Effector CD4-positive, alpha-beta T cell (primary cell): ENCODE measurements at regions not wholly inside any gene's neighbourhood (a gene's known extent, or its start where the extent isn't known, plus 50 kb on each side); places are given as distances from the start of the nearest gene placed in this dataset.

Source experiments
- DNase-seq: peaks from one replicate; pipeline ENCODE4 v3.0.0-alpha.2; 2020

- no peak for DNase-seq
Observed at GRCh38 chr16:63298993-63299392, 1262.8 kb upstream of the CDH8 start.

- no peak for DNase-seq
Observed at GRCh38 chr16:63292036-63292435, 1255.8 kb upstream of the CDH8 start.

GRCh38 chr16:63289834-63290460 lies 1253.7 kb upstream of the CDH8 start:
- DNase-seq = no peak

- DNase-seq = no peak
Observed at GRCh38 chr16:63287401-63287800, 1251.2 kb upstream of the CDH8 start.

GRCh38 chr16:63283721-63284120 lies 1247.5 kb upstream of the CDH8 start:
- no peak for DNase-seq

GRCh38 chr16:63244631-63245030 lies 1208.4 kb upstream of the CDH8 start:
- no peak for DNase-seq

- DNase-seq = no peak
Observed at GRCh38 chr16:63241497-63242028, 1205.3 kb upstream of the CDH8 start.

- DNase-seq = no peak
Observed at GRCh38 chr16:63239065-63239570, 1202.9 kb upstream of the CDH8 start.

- no peak for DNase-seq
Observed at GRCh38 chr16:63230421-63231040, 1194.3 kb upstream of the CDH8 start.

- DNase-seq = no peak
Observed at GRCh38 chr16:63228259-63228658, 1192.0 kb upstream of the CDH8 start.

- no peak for DNase-seq
Observed at GRCh38 chr16:63223851-63224250, 1187.6 kb upstream of the CDH8 start.

- DNase-seq = no peak
Observed at GRCh38 chr16:63216696-63217423, 1180.6 kb upstream of the CDH8 start.

GRCh38 chr16:63201851-63202250 lies 1165.6 kb upstream of the CDH8 start:
- no peak for DNase-seq

- no peak for DNase-seq
Observed at GRCh38 chr16:63200940-63201339, 1164.7 kb upstream of the CDH8 start.

- DNase-seq = no peak
Observed at GRCh38 chr16:63195336-63195735, 1159.1 kb upstream of the CDH8 start.

- DNase-seq = no peak
Observed at GRCh38 chr16:63192980-63193379, 1156.7 kb upstream of the CDH8 start.

- no peak for DNase-seq
Observed at GRCh38 chr16:63188086-63188771, 1152.0 kb upstream of the CDH8 start.

- DNase-seq = no peak
Observed at GRCh38 chr16:63187638-63188037, 1151.4 kb upstream of the CDH8 start.

- DNase-seq = no peak
Observed at GRCh38 chr16:63185235-63185780, 1149.1 kb upstream of the CDH8 start.

GRCh38 chr16:63183743-63184142 lies 1147.5 kb upstream of the CDH8 start:
- DNase-seq = no peak

- no peak for DNase-seq
Observed at GRCh38 chr16:63175313-63175712, 1139.1 kb upstream of the CDH8 start.

- DNase-seq = no peak
Observed at GRCh38 chr16:63174801-63175200, 1138.6 kb upstream of the CDH8 start.

- DNase-seq = no peak
Observed at GRCh38 chr16:63171545-63171944, 1135.3 kb upstream of the CDH8 start.
